Motor neuron (in vitro differentiated cells): ENCODE measurements at regions not wholly inside any gene's neighbourhood (a gene's known extent, or its start where the extent isn't known, plus 50 kb on each side); places are given as distances from the start of the nearest gene placed in this dataset.
"Not testable (repeated sequence)": the region's sequence is repeated elsewhere in the genome, so short reads cannot be mapped to it uniquely, and the experiment has no call there.

Source experiments
- ATAC-seq, 8 experiments: fragments of 200-7000 bp; cut with Tn5 transposase; replicated peaks in 6 of 8; 2 replicates each; pipeline ENCODE4 v1.8.0; 2021; ENCODE audit warnings: mild to moderate bottlenecking in 8 of 8, moderate library complexity in 8 of 8
- H3K27ac ChIP-seq, 2 donors: fragments of 250-450 bp; sonication (Bioruptor Pico); 2 replicates each; pipeline ENCODE4 v1.9.0; 2021; ENCODE audit warnings: antibody characterized with exemption in 2 of 2, mild to moderate bottlenecking in 2 of 2, moderate library complexity in 1 of 2
- H3K4me1 ChIP-seq, 2 donors: fragments of 250-450 bp; sonication (Bioruptor Pico); replicated peaks in 1 of 2; 2 replicates each; pipeline ENCODE4 v1.6.1; 2021; ENCODE audit warnings: antibody characterized with exemption in 2 of 2, mild to moderate bottlenecking in 2 of 2, moderate library complexity in 1 of 2
- H3K4me3 ChIP-seq, 5 donors: fragments of 250-450 bp; sonication (Bioruptor Pico); 2 replicates each; pipeline ENCODE4 v1.9.0; 2021; ENCODE audit warnings: antibody characterized with exemption in 5 of 5, mild to moderate bottlenecking in 5 of 5, moderate library complexity in 4 of 5
- WGBS, 10 experiments: fragments of 450-650 bp; shearing (Covaris generic); methylation state at CpG; one replicate each; pipeline ENCODE4 v1.0.0; 2022; 5-methylcytosine and 5-hydroxymethylcytosine counted together
- in situ Hi-C, 9 experiments: fragments of 400-800 bp; cut with MboI; loops; one replicate each; pipeline ENCODE4 v1.15.0; 2021; ENCODE audit warnings: low sequenced_read_pairs in 9 of 9, low pct_unique_long_range_greater_than_20kb in 2 of 9; ENCODE audit not compliant: unreplicated experiment in 9 of 9

GRCh38 chr1:117314951-117315350 lies 52.3 kb upstream of the MAN1A2 start:
- H3K27ac ChIP-seq, H3K4me3 ChIP-seq, in situ Hi-C loops, H3K4me1 ChIP-seq, ATAC-seq: not testable (repeated sequence)
- WGBS, 10 experiments, result no CpG with 5 or more reads among the region's 2 CpGs

- no peak for ATAC-seq
- in situ Hi-C loops, result no loop called here
- 0 to 100% (median 81%) methylated on average over 1 to 3 of the region's 3 CpGs; no CpG with 5 or more reads in 2 of the 10 experiments for WGBS, 10 experiments
Observed at GRCh38 chr1:117313555-117313954, 53.7 kb upstream of the MAN1A2 start.

GRCh38 chr1:117312453-117313138 lies 54.7 kb upstream of the MAN1A2 start:
- no peak overlapping the region for H3K27ac ChIP-seq
- H3K4me3 ChIP-seq, result no peak overlapping the region
- 0 to 86% (median 70%) methylated on average over 1 to 4 of the region's 4 CpGs; no CpG with 5 or more reads in 2 of the 10 experiments for WGBS, 10 experiments
- peak in 3 of 8 experiments; percentile 49 to 82 (median 52) for ATAC-seq
- in situ Hi-C loops, result no loop called here
- H3K4me1 ChIP-seq, result no peaks in the 10 kb centered on the region

More at GRCh38 chr1:117313555-117313954, 53.7 kb upstream of the MAN1A2 start:
- H3K27ac ChIP-seq, result no peak overlapping the region
- H3K4me3 ChIP-seq, result no peak overlapping the region
- H3K4me1 ChIP-seq, result peaks cover 0 to 2% of the 10 kb centered on the region in 2 donors

- ATAC-seq, result peak in 1 of 8 experiments; percentile 21
- Histone ChIP-seq H3K4me3 (no peak overlapping the region), H3K4me1 (no peaks in the 10 kb centered on the region), H3K27ac (no peak overlapping the region)
- in situ Hi-C loops, result no loop called here
- 0 to 75% (median 58%) methylated on average over 1 to 3 of the region's 3 CpGs; no CpG with 5 or more reads in 1 of the 10 experiments for WGBS, 10 experiments
Observed at GRCh38 chr1:117308311-117308916, 58.8 kb upstream of the MAN1A2 start.

- 50 to 100% (median 71%) methylated on average over 1 of the region's 1 CpG; no CpG with 5 or more reads in 3 of the 10 experiments for WGBS, 10 experiments
- Histone ChIP-seq H3K27ac (no peak overlapping the region), H3K4me3 (no peak overlapping the region), H3K4me1 (no peaks in the 10 kb centered on the region)
- in situ Hi-C loops, result no loop called here
- no peak for ATAC-seq
Observed at GRCh38 chr1:117301901-117302300, 65.3 kb upstream of the MAN1A2 start.

- not testable (repeated sequence) for ATAC-seq
- WGBS, 10 experiments, result 20 to 33% methylated on average over 1 to 3 of the region's 6 CpGs; no CpG with 5 or more reads in 8 of the 10 experiments
Observed at GRCh38 chr1:117300183-117300582, 67.1 kb upstream of the MAN1A2 start.

GRCh38 chr1:117295001-117295400 lies 72.2 kb upstream of the MAN1A2 start:
- in situ Hi-C loops, result loop anchor here in 4 of 9 experiments (25.0 kb wide), 3 partner anchors 108 to 208 kb away; no protein-coding TSS in a partner anchor
- 100% methylated on average over 1 to 2 of the region's 2 CpGs; no CpG with 5 or more reads in 5 of the 10 experiments for whole genome bisulfite sequencing, 10 experiments

More at GRCh38 chr1:117300183-117300582, 67.1 kb upstream of the MAN1A2 start:
- H3K4me1 ChIP-seq, H3K27ac ChIP-seq, H3K4me3 ChIP-seq, in situ Hi-C loops: not testable (repeated sequence)

GRCh38 chr1:117290890-117291289 lies 76.4 kb upstream of the MAN1A2 start:
- no peak overlapping the region for H3K4me3 ChIP-seq
- in situ Hi-C loops, result loop anchor here in 4 of 9 experiments (25.0 kb wide), 3 partner anchors 104 to 204 kb away; no protein-coding TSS in a partner anchor
- ATAC-seq, result peak in 1 of 8 experiments; percentile 26
- H3K4me1 ChIP-seq, result peaks cover 6% of the 10 kb centered on the region in 2 donors
- no peak overlapping the region for H3K27ac ChIP-seq

More at GRCh38 chr1:117295001-117295400, 72.2 kb upstream of the MAN1A2 start:
- Histone ChIP-seq H3K4me3 (no peak overlapping the region), H3K27ac (no peak overlapping the region), H3K4me1 (no peaks in the 10 kb centered on the region)
- ATAC-seq, result no peak

- WGBS, 10 experiments, result 38 to 88% (median 74%) methylated on average over 2 to 3 of the region's 3 CpGs
Observed at GRCh38 chr1:117289316-117289870, 77.9 kb upstream of the MAN1A2 start.

GRCh38 chr1:117286562-117286961 lies 75.8 kb upstream of the VTCN1 start:
- 40 to 100% (median 67%) methylated on average over 1 to 2 of the region's 2 CpGs; no CpG with 5 or more reads in 1 of the 10 experiments for WGBS, 10 experiments
- Histone ChIP-seq H3K4me3 (no peak overlapping the region), H3K27ac (no peak overlapping the region), H3K4me1 (peaks cover 7 to 11% of the 10 kb centered on the region in 2 donors)
- ATAC-seq, result no peak
- in situ Hi-C loops, result loop anchor here in 7 of 9 experiments (10.0 to 25.0 kb wide), 5 partner anchors 99 to 222 kb away; partner anchors contain the start of gene TTF2 (in 2 of the 7)

More at GRCh38 chr1:117289316-117289870, 77.9 kb upstream of the MAN1A2 start:
- H3K27ac ChIP-seq, result no peak overlapping the region
- no peak for ATAC-seq
- H3K4me1 ChIP-seq, result peaks cover 7 to 11% of the 10 kb centered on the region in 2 donors
- no peak overlapping the region for H3K4me3 ChIP-seq
- in situ Hi-C loops, result loop anchor here in 7 of 9 experiments (10.0 to 25.0 kb wide), 5 partner anchors 102 to 225 kb away; partner anchors contain the start of gene TTF2 (in 2 of the 7)

GRCh38 chr1:117286145-117286544 lies 75.4 kb upstream of the VTCN1 start:
- Histone ChIP-seq H3K4me1 (peaks cover 7 to 11% of the 10 kb centered on the region in 2 donors), H3K4me3 (no peak overlapping the region), H3K27ac (no peak overlapping the region)
- WGBS, 10 experiments, result 0 to 20% (median 0%) methylated on average over 1 of the region's 1 CpG; no CpG with 5 or more reads in 3 of the 10 experiments
- peak in 7 of 8 experiments; percentile 48 to 94 (median 73) for ATAC-seq
- in situ Hi-C loops, result loop anchor here in 7 of 9 experiments (10.0 to 25.0 kb wide), 5 partner anchors 99 to 221 kb away; partner anchors contain the start of gene TTF2 (in 2 of the 7)

GRCh38 chr1:117284399-117285215 lies 73.9 kb upstream of the VTCN1 start:
- in situ Hi-C loops, result loop anchor here in 7 of 9 experiments (10.0 to 25.0 kb wide), 5 partner anchors 97 to 220 kb away; partner anchors contain the start of gene TTF2 (in 2 of the 7)
- peaks cover 7 to 11% of the 10 kb centered on the region in 2 donors for H3K4me1 ChIP-seq
- peak; percentile 77 to 94 (median 91) for ATAC-seq
- no peak overlapping the region for H3K4me3 ChIP-seq
- WGBS, 10 experiments, result 31 to 91% (median 71%) methylated on average over 1 to 3 of the region's 3 CpGs
- no peak overlapping the region for H3K27ac ChIP-seq
